ENCODE measurements at regions not wholly inside any gene's neighbourhood (a gene's known extent, or its start where the extent isn't known, plus 50 kb on each side); places are given as distances from the start of the nearest gene placed in this dataset.

- no peak for TF ChIP-seq CTCF (IDR thresholded peaks at IDR 0.05; ENCODE audit: low read length)
- TF ChIP-seq EZH2 (IDR thresholded peaks at IDR 0.05; ENCODE audit: borderline replicate concordance, low read length), result no peak
Observed at GRCh38 chr13:24606486-24607170, 73.6 kb upstream of the ATP12A start.
